ENCODE measurements at regions not wholly inside any gene's neighbourhood (a gene's known extent, or its start where the extent isn't known, plus 50 kb on each side); places are given as distances from the start of the nearest gene placed in this dataset.

DNA sequence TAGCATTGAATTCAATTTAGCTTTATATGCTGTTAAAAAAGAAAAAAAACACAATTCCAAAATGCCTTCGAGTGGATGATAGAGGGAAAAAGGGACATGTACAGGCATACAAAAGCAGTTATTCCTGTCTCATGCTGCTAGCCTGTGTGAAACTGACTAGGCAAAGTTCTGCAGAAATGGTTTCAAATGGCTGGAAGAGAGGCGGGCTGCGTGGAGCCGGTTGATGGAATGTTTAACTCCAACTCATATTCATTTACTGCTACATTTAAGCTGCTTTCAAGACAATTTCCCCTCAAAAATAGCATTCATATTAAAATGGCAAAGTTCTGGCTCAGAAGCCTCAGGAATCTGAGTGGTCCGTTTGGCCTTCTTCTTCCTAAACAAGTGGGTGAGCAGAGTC lies 143.8 kb upstream of the PPARGC1A start:
- DNase-seq = no peak

DNA sequence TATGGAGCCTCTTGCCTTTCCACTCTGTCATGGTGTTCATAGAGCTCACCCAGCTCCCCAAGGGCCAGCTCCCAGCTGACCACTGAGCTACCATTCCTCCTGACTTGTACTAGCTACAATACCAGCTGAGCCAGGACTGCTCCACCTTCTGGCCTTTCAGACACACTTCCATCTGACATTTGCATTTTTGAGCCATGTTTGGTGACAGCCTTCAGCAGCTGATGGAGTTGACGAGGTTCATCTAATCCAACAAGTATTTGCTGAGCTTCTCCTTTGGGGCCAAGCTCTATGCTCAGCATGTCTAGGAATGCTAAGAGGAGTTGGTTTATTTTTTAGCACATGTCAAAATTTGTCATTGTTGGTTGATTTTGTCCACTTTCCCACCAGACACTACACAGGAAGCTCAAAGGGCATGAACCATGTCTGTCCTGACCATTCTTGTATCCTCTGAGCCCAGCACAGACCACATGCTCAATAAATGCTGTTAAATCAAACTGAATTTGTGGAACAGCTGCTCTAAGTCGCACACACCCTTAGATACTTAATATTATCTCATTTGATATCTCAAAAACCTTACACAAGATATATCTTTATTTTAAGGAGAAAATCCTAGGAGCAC lies 142.6 kb upstream of the PPARGC1A start:
- DNase-seq = peak; percentile 3

DNA sequence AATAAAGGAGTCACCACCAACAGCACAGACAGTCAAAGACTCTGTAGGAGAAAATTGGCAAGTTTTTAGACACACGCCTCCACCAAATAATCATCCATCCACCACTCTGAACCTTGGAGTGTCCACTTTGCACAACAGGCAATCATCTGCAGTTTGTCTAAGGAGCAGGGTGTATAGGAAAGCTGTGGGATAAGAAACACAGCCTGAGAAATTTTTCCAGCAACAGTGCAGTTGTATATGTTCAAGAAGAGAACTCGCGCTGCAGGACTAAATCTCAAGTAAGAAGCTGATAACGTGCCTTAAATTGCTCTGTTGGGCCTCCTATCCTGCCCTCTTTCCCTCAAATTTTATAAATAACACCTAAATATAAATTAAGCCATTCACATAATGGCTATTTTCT lies 136.7 kb upstream of the PPARGC1A start:
- DNase-seq = no peak

DNA sequence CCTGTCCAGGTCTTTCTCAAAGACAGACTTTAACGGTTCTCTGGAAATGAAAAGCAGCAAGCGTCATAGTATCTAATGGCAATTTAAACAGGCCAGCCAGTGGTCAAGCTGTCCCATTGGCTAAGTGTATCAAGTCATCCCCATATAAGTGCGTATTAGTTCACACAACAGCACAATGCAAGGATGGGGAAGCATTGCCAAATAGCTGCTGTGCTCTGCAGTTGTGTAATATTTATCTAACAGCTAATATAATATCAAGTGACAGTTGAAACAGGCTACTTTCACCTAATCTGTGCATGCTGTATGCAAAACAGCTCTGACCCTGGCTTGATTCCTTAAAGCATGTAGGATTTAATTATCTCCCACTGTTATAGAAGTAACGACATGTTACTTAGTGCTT lies 134.8 kb upstream of the PPARGC1A start:
- no peak for DNase-seq

DNA sequence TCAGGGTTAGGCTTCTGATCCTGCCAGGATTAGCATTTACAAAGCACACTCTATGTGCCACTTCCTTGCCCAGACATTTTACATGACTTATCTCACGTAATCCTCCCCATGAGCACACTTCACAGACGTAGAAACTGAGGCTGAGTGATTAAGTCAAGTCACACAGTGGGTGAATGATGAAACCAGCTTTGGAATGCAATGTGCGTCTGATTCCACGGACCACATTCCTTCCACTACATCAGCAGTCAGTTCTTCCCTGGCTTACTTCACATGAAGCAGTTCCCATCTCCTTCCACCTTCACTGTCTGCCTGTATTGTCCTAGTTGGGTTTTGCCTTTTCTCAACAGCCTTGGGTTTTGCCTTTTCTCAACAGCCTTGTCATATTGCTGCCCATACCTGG lies 134.3 kb upstream of the PPARGC1A start:
- DNase-seq = no peak

DNA sequence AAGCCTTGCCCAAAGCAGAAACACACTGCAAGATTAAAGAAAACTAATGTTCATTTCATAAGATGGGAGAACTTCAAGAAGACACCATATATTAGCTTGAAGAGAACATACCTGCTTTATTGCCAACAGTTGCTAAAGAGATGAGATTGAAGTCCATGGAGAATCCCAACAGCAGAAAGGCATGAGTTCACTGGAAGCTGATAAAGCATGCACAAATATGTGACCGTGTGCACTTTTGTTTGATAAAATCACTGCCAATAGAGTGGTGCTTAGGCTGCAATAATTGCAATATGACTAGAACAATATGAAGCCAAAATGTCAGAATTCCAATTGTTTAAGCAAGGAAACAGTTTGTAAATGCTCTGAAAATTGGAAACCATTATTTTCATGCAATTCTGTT lies 125.9 kb upstream of the PPARGC1A start:
- DNase-seq = no peak

DNA sequence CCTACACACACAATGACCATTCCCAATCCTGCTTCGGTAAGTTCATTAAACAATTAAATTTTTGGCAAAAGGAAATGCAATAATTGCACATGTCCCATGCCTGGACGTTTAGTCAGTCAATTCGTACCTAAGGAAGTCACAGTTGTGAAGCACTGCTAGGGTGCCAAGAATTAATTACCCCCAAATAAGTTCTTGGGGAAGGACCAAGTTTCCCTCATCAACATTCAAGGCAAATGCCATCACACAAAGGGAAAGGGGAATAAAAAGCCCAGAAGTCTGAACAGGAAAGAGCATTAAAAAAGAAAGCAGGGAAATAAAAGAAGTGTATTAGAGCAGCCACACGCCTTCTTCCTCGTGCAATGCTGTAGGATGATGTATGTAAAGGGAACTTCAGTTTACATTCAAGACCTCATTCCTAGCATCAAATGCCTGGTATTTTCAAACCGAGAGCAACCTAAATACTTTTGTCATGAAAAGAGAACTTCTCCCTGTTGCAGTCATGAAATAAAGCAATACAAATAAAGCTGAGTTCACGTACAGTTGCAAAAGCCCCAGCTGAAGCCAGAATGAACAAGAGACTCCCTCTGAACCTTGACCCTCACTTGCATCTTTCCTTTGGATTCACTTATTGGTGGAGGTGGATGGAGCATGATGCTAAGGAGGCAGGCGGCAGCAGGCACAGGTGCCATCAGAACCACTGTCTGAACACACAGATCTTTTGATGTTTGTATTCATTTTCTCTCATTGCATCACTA lies 124.0 kb upstream of the PPARGC1A start:
- DNase-seq = no peak

DNA sequence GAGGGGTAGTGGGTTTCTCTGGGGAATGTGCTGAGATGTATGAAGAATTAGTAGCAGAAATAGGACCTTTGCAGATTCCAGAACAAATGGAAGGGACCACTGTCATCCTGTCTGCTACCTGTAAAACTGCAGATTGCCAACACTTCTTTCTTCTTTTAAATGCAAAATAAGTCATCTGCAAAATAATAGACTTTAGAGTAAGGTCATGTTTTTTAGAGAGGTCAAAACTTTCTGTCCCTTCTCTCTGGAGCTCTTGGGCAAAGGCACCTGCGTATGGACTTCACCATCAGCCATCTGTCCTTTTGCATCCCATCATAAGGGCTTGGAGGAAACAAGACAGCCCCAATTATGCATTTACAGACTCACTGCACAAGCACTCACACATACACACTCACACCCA lies 121.1 kb upstream of the PPARGC1A start:
- no peak for DNase-seq

DNA sequence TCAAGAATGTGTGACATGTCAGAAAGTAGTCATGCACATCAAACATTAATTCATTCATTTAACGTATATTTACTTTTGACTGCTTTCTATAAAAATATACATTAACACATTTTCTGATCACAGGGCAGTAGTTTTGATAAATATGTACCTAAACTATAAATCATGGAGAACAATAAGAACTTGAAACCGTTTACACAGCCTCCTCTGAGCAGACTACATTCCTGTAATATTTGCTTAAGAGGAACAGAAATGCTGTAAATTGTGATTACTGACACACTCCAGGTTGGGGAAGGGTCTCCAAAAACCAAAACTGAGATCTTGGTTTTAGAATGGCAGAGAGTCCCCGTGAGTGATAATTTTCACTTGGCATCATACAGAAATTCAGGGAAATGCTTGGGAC lies 120.7 kb upstream of the PPARGC1A start:
- DNase-seq = no peak

DNA sequence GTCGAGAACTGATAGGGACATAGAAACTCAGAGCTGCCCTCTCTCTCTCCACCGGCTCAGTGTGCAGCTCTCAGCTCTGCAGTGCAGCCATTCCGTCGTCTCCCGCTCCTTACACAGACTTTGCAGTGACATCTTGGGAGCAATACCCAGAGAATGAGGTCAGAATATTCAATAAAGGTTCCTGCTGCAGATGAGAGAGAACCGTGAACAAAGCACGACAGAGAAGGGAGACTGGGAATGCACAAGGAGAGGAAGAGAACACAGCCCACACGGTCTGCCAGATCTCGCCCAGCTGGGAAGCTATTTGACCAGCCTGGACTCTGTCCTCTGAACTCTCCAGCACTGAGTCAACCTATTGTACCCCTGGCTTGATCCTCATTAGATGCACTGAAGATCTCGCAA lies 118.0 kb upstream of the PPARGC1A start:
- DNase-seq = no peak

DNA sequence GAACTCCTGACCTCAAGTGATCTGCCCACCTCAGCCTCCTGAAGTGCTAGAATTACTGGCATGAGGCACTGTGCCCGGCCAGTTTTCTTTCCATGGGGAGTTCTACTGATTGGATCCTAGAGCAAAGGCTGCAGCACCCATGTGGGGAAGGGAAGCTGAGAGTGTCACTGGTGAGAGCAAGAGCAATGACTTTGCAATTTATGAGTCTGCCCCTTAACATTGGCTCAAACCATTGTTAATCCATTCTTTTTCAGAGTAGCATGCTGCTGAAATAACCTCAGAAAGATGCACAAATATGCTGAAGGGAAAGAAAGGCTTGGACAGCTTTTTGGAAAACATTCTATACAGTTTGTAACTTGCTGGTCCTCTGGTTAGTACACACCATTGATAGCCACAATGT lies 116.4 kb upstream of the PPARGC1A start:
- no peak for DNase-seq

DNA sequence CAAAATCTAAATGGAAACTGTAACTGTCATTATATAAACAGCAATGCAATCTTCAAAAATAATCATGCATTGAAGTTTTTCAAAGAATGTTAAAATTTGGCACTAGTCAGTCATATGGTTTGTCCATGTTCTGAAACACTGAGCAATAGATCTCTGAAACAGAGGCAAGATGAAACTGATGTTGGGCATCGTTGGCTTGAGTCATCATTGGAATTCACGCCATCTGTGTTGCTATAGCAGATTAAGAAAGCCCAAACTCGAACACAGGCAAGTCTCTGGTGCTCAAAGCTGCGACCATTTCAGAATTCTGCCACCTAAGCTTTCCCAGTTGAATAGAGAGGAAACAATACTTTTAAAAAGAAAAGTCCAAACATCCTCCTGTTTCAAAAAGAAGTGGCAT lies 114.1 kb upstream of the PPARGC1A start:
- no peak for DNase-seq

DNA sequence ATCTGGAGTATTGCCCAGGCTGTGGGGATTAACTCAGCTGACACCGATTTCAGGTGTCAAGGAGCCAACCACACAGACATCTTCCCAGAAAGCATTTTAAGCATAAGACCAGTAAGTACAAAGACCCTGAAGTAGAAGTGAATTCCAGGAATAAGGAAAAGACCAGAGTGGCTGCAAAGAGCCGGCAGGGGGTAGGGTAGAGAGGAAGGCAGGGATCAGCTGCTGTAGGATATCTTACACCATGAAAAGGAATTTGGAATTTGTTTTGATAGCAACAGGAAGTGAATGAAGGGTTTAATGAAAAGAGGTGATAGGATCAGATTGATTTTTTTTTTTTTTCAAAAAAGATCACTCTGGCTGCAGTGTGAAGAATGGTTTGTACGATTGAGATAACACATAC lies 113.6 kb upstream of the PPARGC1A start:
- no peak for DNase-seq

DNA sequence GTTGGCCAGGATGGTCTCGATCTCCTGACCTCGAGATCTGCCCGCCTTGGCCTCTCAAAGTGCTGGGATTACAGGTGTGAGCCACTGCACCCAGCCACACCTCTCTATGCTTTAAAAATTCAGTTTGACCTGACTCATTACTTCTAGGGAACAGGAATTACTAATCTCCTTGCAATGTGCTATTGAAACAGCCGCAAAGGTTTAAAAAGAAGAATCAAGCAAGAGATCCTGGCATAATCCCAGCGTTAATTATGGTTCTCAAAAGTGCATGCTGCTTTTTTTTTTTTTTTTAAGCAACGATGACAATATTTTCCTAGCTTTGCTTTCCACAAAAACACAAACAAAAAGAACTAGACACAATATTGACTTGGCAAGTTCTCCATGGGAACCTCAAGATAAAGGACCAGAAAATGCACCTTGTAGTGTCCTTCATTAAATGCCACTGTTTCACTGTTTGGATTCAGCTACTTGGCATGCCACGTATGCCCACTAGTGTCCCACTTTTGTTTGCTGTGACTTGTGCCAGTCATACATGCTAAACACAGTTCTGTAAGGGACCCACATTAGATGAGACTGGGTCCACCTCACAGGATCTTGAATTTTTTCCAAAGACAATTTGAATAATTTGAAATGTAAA lies 112.6 kb upstream of the PPARGC1A start:
- no peak for DNase-seq

DNA sequence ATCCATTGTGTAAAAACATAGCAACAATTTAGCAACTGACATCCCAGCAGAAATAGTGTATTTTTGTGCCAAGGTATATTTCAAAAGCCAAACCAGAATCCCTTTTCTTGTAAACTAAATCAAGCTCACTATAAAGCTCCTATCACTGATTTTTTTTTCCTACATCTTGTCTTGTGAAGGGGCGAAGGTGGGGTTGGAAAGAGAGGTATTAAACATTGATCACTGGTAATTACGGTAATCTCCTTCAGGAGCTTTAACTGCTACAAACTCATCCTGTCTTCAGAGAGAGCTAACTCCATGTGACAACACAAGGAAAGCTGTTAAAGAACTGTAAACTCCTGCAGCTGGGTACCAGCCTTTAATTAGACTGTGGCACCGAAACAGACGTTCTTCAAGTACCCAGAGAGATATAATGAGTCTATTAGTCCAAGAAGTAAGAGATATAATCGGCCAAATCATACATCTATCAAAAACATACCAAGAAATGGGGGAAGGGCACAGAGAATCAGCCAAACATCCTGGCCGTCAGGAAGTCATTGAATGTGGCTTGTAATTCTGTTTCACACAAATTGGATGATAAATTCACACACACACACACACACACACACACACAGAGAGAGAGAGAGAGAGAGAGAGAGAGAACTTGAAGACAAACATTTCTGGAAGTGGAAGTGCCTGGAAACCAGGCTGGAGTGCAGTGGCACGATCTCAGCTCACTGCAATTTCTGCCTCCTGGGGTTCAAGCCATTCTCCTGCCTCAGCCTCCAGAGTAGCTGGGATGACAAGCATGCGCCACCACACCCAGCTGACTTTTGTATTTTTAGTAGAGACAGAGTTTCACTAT lies 111.9 kb upstream of the PPARGC1A start:
- no peak for DNase-seq

DNA sequence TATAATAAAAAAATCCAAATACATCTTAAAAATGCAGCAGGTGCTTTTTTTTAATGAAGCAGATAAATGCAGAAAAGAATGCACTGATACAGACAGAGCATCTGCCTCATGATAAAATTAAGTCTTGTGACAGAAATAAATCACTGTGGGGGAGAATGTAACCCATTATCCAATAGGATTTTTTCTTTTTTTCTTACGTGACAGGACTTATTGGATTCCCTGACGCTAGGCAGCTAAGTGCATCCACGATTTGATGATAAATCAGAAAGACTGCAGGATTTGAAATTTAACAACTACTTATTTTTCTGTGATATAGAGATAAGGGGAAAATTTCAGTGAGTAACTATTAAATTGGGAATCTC lies 110.6 kb upstream of the PPARGC1A start:
- no peak for DNase-seq

DNA sequence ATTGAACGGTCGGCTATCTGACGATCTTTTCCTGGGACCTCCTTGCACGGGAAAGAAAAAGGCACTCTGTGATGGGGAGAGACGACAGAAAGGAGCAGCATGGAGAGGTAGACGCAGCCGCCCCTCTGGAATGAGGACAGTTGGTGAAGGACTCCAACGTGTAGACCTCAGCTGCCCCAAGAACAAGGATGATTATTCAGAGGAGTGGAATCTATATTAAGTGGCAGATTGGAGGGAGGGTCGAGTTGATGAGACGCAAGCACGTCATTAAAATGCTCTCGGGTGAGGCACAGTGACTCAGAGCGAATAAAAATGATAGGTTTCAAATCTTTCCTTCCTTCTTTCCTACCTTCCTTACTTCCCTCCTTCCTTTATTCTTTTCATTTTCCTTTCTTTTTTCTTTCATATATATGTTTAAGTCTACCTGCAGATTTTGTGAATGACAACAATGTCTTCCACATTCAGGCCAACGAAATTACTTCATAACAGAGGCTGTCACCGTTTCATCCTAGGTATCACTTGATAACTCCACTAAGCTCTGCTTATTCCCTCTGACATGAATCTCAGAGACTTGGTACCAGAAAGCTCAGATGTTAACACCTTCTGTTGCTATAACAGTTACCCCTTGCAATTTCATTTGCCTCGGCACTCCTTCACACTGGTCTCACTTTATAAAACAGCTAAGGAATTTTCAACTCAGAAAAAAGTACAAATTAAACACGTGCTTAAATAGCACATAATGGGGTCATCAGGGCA lies 110.0 kb upstream of the PPARGC1A start:
- DNase-seq = no peak

DNA sequence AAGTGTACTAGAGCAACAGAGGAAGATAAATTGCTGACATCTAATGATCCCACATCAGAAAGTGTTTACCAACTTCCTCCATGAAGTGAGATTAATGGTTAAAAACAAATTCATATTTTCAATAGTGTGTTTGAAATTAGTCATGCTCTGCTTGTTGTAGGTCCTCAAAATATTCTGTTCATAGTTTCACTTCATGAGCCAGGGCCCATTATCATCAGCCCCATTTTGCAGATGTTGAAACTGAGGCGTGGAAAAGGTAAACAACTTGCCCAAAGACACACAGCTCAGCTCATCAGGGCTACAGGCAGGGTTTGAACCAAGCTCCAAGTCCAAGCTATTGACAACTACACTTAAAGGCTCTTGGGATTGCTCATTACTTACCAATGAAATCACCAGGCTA lies 103.5 kb upstream of the PPARGC1A start:
- DNase-seq = no peak

DNA sequence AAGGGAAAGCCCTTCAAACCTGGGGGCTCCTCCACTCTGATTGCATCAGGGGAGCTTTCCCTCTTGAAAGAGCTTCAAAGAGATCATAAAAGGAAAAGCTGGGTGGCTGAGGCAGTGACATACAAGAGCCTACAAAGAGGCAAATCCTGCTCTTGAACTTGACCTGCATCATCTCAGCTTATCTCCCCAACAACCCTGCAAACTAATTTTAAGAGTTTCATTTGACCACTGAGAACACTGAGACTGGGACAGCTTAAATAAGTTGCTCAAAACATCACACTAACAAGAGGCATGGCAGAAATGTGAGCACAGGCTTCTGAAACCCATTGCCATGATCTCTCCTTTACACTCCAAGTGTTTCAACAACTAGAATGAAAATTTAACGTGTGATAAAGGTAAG lies 101.6 kb upstream of the PPARGC1A start:
- no peak for DNase-seq

DNA sequence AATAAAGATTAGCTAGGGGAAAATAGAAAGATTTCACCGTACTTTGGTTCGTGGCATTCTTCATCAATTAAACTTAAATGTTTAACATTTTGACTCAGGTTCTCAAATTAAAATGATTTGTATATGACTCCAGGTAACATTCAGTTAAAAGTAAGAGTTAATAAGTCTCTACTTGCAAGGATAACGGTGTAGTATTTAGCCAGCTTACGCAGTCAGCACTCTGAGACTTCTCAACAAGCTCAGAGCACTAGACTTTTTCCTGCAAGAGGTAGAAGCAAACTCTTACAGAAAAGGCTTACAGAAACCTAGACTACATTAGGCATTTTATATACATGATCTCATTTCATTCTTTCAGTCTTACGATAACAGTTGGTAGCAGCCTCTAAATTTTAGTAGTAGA lies 96.4 kb upstream of the PPARGC1A start:
- DNase-seq = no peak

DNA sequence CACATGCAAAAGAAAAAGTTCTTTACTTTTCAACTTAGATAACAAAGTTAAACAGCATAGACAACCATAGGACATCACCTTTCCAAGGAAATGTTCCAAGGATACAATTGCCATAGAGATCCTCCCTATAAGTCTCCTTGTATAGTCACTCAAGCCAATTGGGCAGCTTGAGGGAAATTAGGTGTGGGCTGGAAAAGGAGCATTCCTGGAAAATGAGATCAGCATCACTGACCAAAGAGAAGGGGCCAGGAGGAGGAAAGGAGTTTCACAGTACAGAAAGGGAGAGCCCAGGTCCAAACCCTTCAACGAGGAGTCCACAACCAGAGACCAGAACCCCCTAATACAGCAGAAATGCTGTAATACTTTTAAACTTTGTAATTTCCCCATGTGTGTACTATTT lies 91.5 kb upstream of the PPARGC1A start:
- DNase-seq = peak; percentile 59

DNA sequence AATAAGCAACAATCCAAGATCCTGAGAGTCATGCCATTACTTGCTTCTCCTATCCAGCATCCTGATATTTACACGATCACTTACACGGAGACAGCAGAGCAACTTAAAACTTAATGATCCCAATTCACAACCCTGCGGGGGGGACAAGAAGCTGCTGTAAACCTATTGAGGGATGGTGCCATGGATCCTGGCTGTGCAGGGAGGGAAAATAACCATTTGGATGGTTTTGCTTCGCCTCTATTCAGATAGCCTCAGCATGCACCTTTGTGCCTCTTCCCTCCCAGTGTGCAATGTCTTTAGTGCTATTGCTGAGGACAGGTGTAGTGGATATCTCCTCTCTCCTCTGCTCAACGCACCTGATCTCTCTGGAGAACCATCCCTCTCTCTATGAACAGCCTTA lies 89.7 kb upstream of the PPARGC1A start:
- DNase-seq = no peak

DNA sequence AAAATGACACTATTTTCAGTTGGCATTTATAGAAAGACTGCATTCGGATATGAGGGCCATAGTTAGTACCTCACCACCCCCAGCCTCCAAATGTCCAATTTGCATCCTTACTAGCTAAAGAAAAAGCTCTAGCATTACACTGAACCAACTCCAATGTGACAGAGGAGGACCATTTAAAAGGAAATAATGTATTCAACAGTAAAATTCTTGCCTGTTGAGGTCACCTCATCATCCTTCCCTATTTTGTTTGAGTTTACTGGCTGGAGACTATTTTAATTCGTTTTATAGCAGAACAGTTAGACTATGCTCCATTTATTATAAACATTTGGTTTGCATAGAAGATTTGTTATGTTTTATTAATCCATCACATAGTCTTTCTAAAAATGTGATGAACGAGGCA lies 88.2 kb upstream of the PPARGC1A start:
- DNase-seq = no peak

Data from kidney glomerular epithelial cell (primary cell).